Natural killer cell (primary cell): ENCODE measurements at regions not wholly inside any gene's neighbourhood (a gene's known extent, or its start where the extent isn't known, plus 50 kb on each side); places are given as distances from the start of the nearest gene placed in this dataset.

Experiments
- ATAC-seq, 3 donors: fragments of 150-1000 bp in 2 of 3; fragments of 200-7000 bp in 1 of 3; cut with Tn5 transposase; 1 replicate in 1 of 3; 2 replicates in 2 of 3; pipeline ENCODE4 v1.10.0; 2021; ENCODE audit warnings: mild to moderate bottlenecking in 2 of 3, moderate library complexity in 2 of 3
- DNase-seq, 2 donors: peaks; one replicate each; pipeline versions ENCODE4 v3.0.0 to v3.0.0-alpha.2; 2013 to 2021; ENCODE audit warnings: mixed read lengths in 1 of 2
- H3K27ac ChIP-seq: one replicate; pipeline ENCODE4 v1.5.1; 2013; ENCODE audit warnings: mild to moderate bottlenecking, low read length
- H3K27me3 ChIP-seq: one replicate; pipeline ENCODE4 v1.6.1; 2013; ENCODE audit warnings: low read length; ENCODE audit not compliant: control insufficient read depth, insufficient read depth
- H3K36me3 ChIP-seq: one replicate; pipeline ENCODE4 v1.6.1; 2013; ENCODE audit warnings: low read length; ENCODE audit not compliant: control insufficient read depth, insufficient read depth
- H3K4me1 ChIP-seq: one replicate; pipeline ENCODE4 v1.6.1; 2013; ENCODE audit warnings: low read length; ENCODE audit not compliant: control insufficient read depth, insufficient read depth
- H3K4me3 ChIP-seq: one replicate; pipeline ENCODE4 v1.5.1; 2013; ENCODE audit warnings: low read length
- H3K9me3 ChIP-seq: one replicate; pipeline ENCODE4 v1.6.1; 2013; ENCODE audit warnings: low read length; ENCODE audit not compliant: control insufficient read depth, insufficient read depth
- H3K27ac Mint-ChIP-seq, 2 donors: one replicate each; pipeline ENCODE4 v1.8.0; 2022; ENCODE audit warnings: mild to moderate bottlenecking in 2 of 2, mixed read lengths in 2 of 2, moderate library complexity in 1 of 2
- H3K27me3 Mint-ChIP-seq, 2 donors: one replicate each; pipeline ENCODE4 v1.8.0; 2022; ENCODE audit warnings: low read depth in 2 of 2, mixed read lengths in 2 of 2
- H3K36me3 Mint-ChIP-seq: one replicate; pipeline ENCODE4 v1.8.0; 2022; ENCODE audit warnings: mixed read lengths
- H3K4me1 Mint-ChIP-seq, 2 donors: one replicate each; pipeline ENCODE4 v1.8.0; 2022; ENCODE audit warnings: mixed read lengths in 2 of 2
- H3K4me3 Mint-ChIP-seq: one replicate; pipeline ENCODE4 v1.8.0; 2022; ENCODE audit warnings: mild to moderate bottlenecking, moderate library complexity, mixed read lengths
- H3K9me3 Mint-ChIP-seq, 2 donors: one replicate each; pipeline ENCODE4 v1.8.0; 2022; ENCODE audit warnings: mixed read lengths in 2 of 2
- CTCF ChIP-seq: fragments of 200-600 bp; IDR thresholded peaks from one replicate; pipeline ENCODE4 v1.8.0; 2022; ENCODE audit warnings: antibody characterized with exemption
- WGBS: methylation state at CpG from one replicate; pipeline ENCODE4 v1.1.7; 2013; ENCODE audit warnings: missing lambda C conversion rate; ENCODE audit not compliant: insufficient coverage; 5-methylcytosine and 5-hydroxymethylcytosine counted together
- intact Hi-C: fragments of 100-400 bp; cut with micrococcal nuclease; formaldehyde crosslinking; loops from one replicate; pipeline ENCODE4 v1.14.2; 2022

- TF ChIP-seq CTCF, result no peak
- H3K27ac ChIP-seq, result no peak overlapping the region
- no peaks in the 10 kb centered on the region for H3K36me3 ChIP-seq
- DNase-seq (no peak), ATAC-seq (no peak)
- Mint-ChIP-seq H3K27me3 (no peaks in the 10 kb centered on the region), H3K4me1 (no peaks in the 10 kb centered on the region), H3K9me3 (peaks cover 4 to 12% of the 10 kb centered on the region in 2 donors), H3K36me3 (no peaks in the 10 kb centered on the region), H3K4me3 (no peak overlapping the region), H3K27ac (no peak overlapping the region)
- intact Hi-C loops, result no loop called here
- H3K27me3 ChIP-seq, result no peaks in the 10 kb centered on the region
- no peaks in the 10 kb centered on the region for H3K4me1 ChIP-seq
- peaks cover 14% of the 10 kb centered on the region for H3K9me3 ChIP-seq
- 80% methylated on average over 9 of the region's 9 CpGs for WGBS
- H3K4me3 ChIP-seq, result no peak overlapping the region
Observed at GRCh38 chr1:218754477-218754876, 409.3 kb downstream of the TGFB2 start.

- no peak for TF ChIP-seq CTCF
- DNase-seq (no peak), ATAC-seq (no peak)
- no peak overlapping the region for H3K4me3 Mint-ChIP-seq
- Histone ChIP-seq H3K9me3 (peaks cover 14% of the 10 kb centered on the region), H3K4me3 (no peak overlapping the region), H3K4me1 (no peaks in the 10 kb centered on the region), H3K36me3 (no peaks in the 10 kb centered on the region), H3K27me3 (no peaks in the 10 kb centered on the region), H3K27ac (no peak overlapping the region)
- H3K27me3 Mint-ChIP-seq, result no peaks in the 10 kb centered on the region
- WGBS, result 93% methylated on average over 2 of the region's 3 CpGs
- no peaks in the 10 kb centered on the region for H3K36me3 Mint-ChIP-seq
- no peaks in the 10 kb centered on the region for H3K4me1 Mint-ChIP-seq
- intact Hi-C loops, result no loop called here
- H3K9me3 Mint-ChIP-seq, result peaks cover 4 to 12% of the 10 kb centered on the region in 2 donors
- no peak overlapping the region for H3K27ac Mint-ChIP-seq
Observed at GRCh38 chr1:218755128-218755527, 410.0 kb downstream of the TGFB2 start.

- no peak overlapping the region for H3K27ac ChIP-seq
- no peaks in the 10 kb centered on the region for H3K36me3 Mint-ChIP-seq
- peaks cover 4 to 13% of the 10 kb centered on the region in 2 donors for H3K9me3 Mint-ChIP-seq
- ATAC-seq (no peak), DNase-seq (no peak)
- TF ChIP-seq CTCF, result no peak
- H3K4me1 ChIP-seq, result no peaks in the 10 kb centered on the region
- H3K4me3 ChIP-seq, result no peak overlapping the region
- no peaks in the 10 kb centered on the region for H3K27me3 Mint-ChIP-seq
- no peak overlapping the region for H3K4me3 Mint-ChIP-seq
- no peak overlapping the region for H3K27ac Mint-ChIP-seq
- H3K27me3 ChIP-seq, result no peaks in the 10 kb centered on the region
- no peaks in the 10 kb centered on the region for H3K9me3 ChIP-seq
- intact Hi-C loops, result no loop called here
- H3K4me1 Mint-ChIP-seq, result no peaks in the 10 kb centered on the region
- H3K36me3 ChIP-seq, result no peaks in the 10 kb centered on the region
- WGBS, result 85% methylated on average over 3 of the region's 3 CpGs
Observed at GRCh38 chr1:218759795-218760194, 413.9 kb upstream of the LYPLAL1 start.
